Fibroblast of lung (primary cell): ENCODE measurements at regions not wholly inside any gene's neighbourhood (a gene's known extent, or its start where the extent isn't known, plus 50 kb on each side); places are given as distances from the start of the nearest gene placed in this dataset.

Experiments used
- EZH2 ChIP-seq: IDR thresholded peaks from 2 replicates; pipeline ENCODE4 v1.5.1; 2012; ENCODE audit warnings: low read length, control low read depth, mild to moderate bottlenecking; ENCODE audit errors: missing control alignments
- TF ChIP-seq, protein P1 (sequence below), 2 donors: IDR thresholded peaks in 1 of 2; conservative IDR thresholded peaks in 1 of 2; 1 replicate in 1 of 2; 2 replicates in 1 of 2; pipeline ENCODE4 v1.5.1; 2011 to 2012; ENCODE audit warnings: low read length in 2 of 2, control low read depth in 1 of 2, inconsistent platforms in 1 of 2, low read depth in 1 of 2, mild to moderate bottlenecking in 1 of 2

DNA sequence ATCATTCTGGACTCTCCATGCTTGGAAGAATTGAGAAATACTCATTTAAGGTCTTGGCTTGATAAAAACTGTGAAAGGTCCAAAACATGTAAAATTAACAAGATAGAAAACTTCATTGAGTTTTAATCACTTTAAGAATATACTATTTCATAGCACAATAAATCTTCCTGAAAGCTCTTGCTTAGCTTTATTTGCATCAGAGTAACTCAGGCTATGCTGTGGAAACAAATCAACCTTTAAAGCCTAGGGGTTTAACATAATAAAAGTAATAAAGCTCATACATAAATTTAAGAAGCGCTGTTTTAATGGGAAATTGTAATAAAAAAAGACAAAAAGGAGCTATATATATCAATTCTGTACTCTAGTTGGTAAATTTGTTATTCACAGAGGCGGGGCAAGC is 77.2 kb upstream of the PTCHD4 start:
- TF ChIP-seq, protein P1, sequence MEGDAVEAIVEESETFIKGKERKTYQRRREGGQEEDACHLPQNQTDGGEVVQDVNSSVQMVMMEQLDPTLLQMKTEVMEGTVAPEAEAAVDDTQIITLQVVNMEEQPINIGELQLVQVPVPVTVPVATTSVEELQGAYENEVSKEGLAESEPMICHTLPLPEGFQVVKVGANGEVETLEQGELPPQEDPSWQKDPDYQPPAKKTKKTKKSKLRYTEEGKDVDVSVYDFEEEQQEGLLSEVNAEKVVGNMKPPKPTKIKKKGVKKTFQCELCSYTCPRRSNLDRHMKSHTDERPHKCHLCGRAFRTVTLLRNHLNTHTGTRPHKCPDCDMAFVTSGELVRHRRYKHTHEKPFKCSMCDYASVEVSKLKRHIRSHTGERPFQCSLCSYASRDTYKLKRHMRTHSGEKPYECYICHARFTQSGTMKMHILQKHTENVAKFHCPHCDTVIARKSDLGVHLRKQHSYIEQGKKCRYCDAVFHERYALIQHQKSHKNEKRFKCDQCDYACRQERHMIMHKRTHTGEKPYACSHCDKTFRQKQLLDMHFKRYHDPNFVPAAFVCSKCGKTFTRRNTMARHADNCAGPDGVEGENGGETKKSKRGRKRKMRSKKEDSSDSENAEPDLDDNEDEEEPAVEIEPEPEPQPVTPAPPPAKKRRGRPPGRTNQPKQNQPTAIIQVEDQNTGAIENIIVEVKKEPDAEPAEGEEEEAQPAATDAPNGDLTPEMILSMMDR (conservative IDR thresholded peaks at IDR 0.05 in 1 of 2, IDR thresholded peaks at IDR 0.05 in 1 of 2; ENCODE audit: low read depth in 1 of 2, low read length in 2 of 2): no peak
- no peak for TF ChIP-seq EZH2
